ENCODE measurements at regions not wholly inside any gene's neighbourhood (a gene's known extent, or its start where the extent isn't known, plus 50 kb on each side); places are given as distances from the start of the nearest gene placed in this dataset.
A peak's percentile ranks its signal among the peaks of the same experiment; 100 is the strongest.

DNA sequence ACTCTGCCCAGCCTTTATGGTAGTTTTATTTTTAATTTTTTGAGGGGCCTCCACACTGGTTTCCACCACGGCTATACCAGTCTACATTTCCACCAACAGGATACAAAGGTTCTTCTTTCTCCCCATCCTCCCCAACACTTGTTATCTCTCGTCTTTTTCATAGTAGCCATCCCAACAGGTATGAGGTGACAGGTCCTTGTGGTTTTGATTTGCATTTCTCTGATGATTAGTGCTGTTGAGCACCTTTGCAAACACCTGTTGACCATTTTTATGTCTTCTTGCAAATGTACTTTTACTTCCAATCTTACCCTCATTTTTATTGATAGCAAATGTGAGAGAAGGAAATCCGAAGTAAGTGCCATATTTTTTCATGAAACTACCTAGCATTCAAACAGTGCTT is 195.4 kb upstream of the PREP start:
- Histone ChIP-seq H3K36me3 (replicated peaks in 1 of 2; ENCODE audit: insufficient read depth in 1 of 2, low read depth in 2 of 2) (no peaks in the 10 kb centered on the region), H3K27ac (no peak overlapping the region), H3K4me3 (no peak overlapping the region), H3K9me3 (no peaks in the 10 kb centered on the region), H3K27me3 (no peaks in the 10 kb centered on the region), H3K4me1 (no peaks in the 10 kb centered on the region)
- ATAC-seq (no peak), DNase-seq (no peak)
- TF ChIP-seq POLR2A (IDR thresholded peaks at IDR 0.05): no peak
- TF ChIP-seq CTCF (IDR thresholded peaks at IDR 0.05): no peak
- intact Hi-C loops (cut with DNase I): no loop called here
- 65 to 68% methylated on average over 3 of the region's 3 CpGs for WGBS, 2 donors

GRCh38 chr6:105596284-105596755 is 193.4 kb upstream of the PREP start:
- no peak overlapping the region for H3K4me3 ChIP-seq
- H3K27me3 ChIP-seq: no peaks in the 10 kb centered on the region
- WGBS, 2 donors: 17 to 29% methylated on average over 4 of the region's 4 CpGs
- H3K36me3 ChIP-seq (replicated peaks in 1 of 2; ENCODE audit: insufficient read depth in 1 of 2, low read depth in 2 of 2): no peaks in the 10 kb centered on the region
- DNase-seq (peak in 1 of 4 donors; percentile 10), ATAC-seq (peak; percentile 91)
- TF ChIP-seq CTCF (IDR thresholded peaks at IDR 0.05): no peak
- TF ChIP-seq POLR2A (IDR thresholded peaks at IDR 0.05): no peak
- H3K27ac ChIP-seq: peak overlapping the region in 1 of 4 donors; percentile 5
- no peaks in the 10 kb centered on the region for H3K9me3 ChIP-seq
- intact Hi-C loops (cut with DNase I): no loop called here
- H3K4me1 ChIP-seq: no peaks in the 10 kb centered on the region

DNA sequence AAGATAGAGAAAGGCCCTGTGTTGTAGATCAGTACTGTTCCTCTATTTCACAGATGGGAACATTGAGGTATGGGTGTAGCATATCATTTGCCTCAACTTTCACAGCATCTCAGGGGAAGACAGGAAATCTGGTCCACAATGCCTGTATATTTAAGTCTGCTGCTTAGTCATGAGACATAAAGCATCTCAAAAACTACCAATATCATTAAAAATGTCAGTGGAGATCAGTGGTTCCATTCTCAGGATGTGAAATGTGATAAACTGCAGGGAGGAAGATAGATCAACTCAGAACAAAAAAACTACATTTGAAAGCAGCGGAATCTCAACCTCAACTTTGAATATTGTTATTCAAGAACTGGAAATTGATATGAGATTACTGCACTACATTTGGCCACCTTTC is 192.9 kb upstream of the PREP start:
- H3K27ac ChIP-seq: peak overlapping the region in 1 of 4 donors; percentile 5

GRCh38 chr6:105594821-105595220 is 191.9 kb upstream of the PREP start:
- H3K4me1 ChIP-seq: no peaks in the 10 kb centered on the region
- ATAC-seq: no peak
- H3K27me3 ChIP-seq: no peaks in the 10 kb centered on the region
- no peak for DNase-seq
- WGBS, 2 donors: 82 to 84% methylated on average over 4 of the region's 4 CpGs
- intact Hi-C loops (cut with DNase I): no loop called here
- no peak overlapping the region for H3K27ac ChIP-seq
- no peaks in the 10 kb centered on the region for H3K9me3 ChIP-seq
- H3K36me3 ChIP-seq (replicated peaks in 1 of 2; ENCODE audit: insufficient read depth in 1 of 2, low read depth in 2 of 2): no peaks in the 10 kb centered on the region
- H3K4me3 ChIP-seq: no peak overlapping the region
- no peak for TF ChIP-seq CTCF (IDR thresholded peaks at IDR 0.05)
- no peak for TF ChIP-seq POLR2A (IDR thresholded peaks at IDR 0.05)

More for the DNA sequence above, 192.9 kb upstream of the PREP start:
- Histone ChIP-seq H3K4me1 (no peaks in the 10 kb centered on the region), H3K9me3 (no peaks in the 10 kb centered on the region), H3K36me3 (replicated peaks in 1 of 2; ENCODE audit: insufficient read depth in 1 of 2, low read depth in 2 of 2) (no peaks in the 10 kb centered on the region), H3K27me3 (no peaks in the 10 kb centered on the region), H3K4me3 (no peak overlapping the region)
- no peak for TF ChIP-seq POLR2A (IDR thresholded peaks at IDR 0.05)
- TF ChIP-seq CTCF (IDR thresholded peaks at IDR 0.05): no peak
- ATAC-seq (no peak), DNase-seq (no peak)
- WGBS, 2 donors: 54 to 63% methylated on average over 1 of the region's 1 CpG
- intact Hi-C loops (cut with DNase I): no loop called here

Data from body of pancreas (tissue), 4 donors.